HG03442 (cell line): ENCODE measurements at regions not wholly inside any gene's neighbourhood (a gene's known extent, or its start where the extent isn't known, plus 50 kb on each side); places are given as distances from the start of the nearest gene placed in this dataset.

ENCODE experiments used
- ATAC-seq: cut with Tn5 transposase; IDR thresholded peaks from one replicate; pipeline ENCODE4 v1.9.1; 2021; ENCODE audit warnings: mild to moderate bottlenecking, moderate library complexity; ENCODE audit not compliant: unreplicated experiment

GRCh38 chr13:76379341-76380105 is 506.7 kb downstream of the KCTD12 start:
- no peak for ATAC-seq

- ATAC-seq, result no peak
Observed at GRCh38 chr13:76378767-76379166, 507.4 kb downstream of the KCTD12 start.

GRCh38 chr13:76363682-76364289 is 522.4 kb downstream of the KCTD12 start:
- ATAC-seq, result no peak

GRCh38 chr13:76361868-76362267 is 524.3 kb downstream of the KCTD12 start:
- ATAC-seq, result no peak

- no peak for ATAC-seq
Observed at GRCh38 chr13:76351541-76352229, 534.5 kb downstream of the KCTD12 start.

- ATAC-seq, result no peak
Observed at GRCh38 chr13:76350399-76350798, 535.8 kb downstream of the KCTD12 start.

- ATAC-seq, result no peak
Observed at GRCh38 chr13:76349700-76350099, 536.5 kb downstream of the KCTD12 start.

- ATAC-seq, result no peak
Observed at GRCh38 chr13:76339649-76340048, 546.6 kb downstream of the KCTD12 start.

GRCh38 chr13:76338003-76338402 is 548.2 kb downstream of the KCTD12 start:
- no peak for ATAC-seq

- ATAC-seq, result no peak
Observed at GRCh38 chr13:76336889-76337844, 549.0 kb downstream of the KCTD12 start.

- no peak for ATAC-seq
Observed at GRCh38 chr13:76335463-76335862, 550.7 kb downstream of the KCTD12 start.

GRCh38 chr13:76331943-76332712 is 554.1 kb downstream of the KCTD12 start:
- no peak for ATAC-seq

GRCh38 chr13:76330761-76331160 is 555.4 kb downstream of the KCTD12 start:
- ATAC-seq, result no peak

- ATAC-seq, result no peak
Observed at GRCh38 chr13:76329866-76330580, 556.2 kb downstream of the KCTD12 start.

- ATAC-seq, result no peak
Observed at GRCh38 chr13:76329004-76329403, 557.2 kb downstream of the KCTD12 start.

- no peak for ATAC-seq
Observed at GRCh38 chr13:76326343-76326742, 559.9 kb downstream of the KCTD12 start.

GRCh38 chr13:76319921-76320320 is 566.3 kb downstream of the KCTD12 start:
- ATAC-seq, result no peak

- no peak for ATAC-seq
Observed at GRCh38 chr13:76316998-76317527, 569.1 kb downstream of the KCTD12 start.

- ATAC-seq, result no peak
Observed at GRCh38 chr13:76314495-76314894, 571.7 kb downstream of the KCTD12 start.
